Fibroblast of lung (primary cell): ENCODE measurements at regions not wholly inside any gene's neighbourhood (a gene's known extent, or its start where the extent isn't known, plus 50 kb on each side); places are given as distances from the start of the nearest gene placed in this dataset.

ENCODE experiments used
- EZH2 ChIP-seq: IDR thresholded peaks from 2 replicates; pipeline ENCODE4 v1.5.1; 2012; ENCODE audit warnings: low read length, control low read depth, mild to moderate bottlenecking; ENCODE audit errors: missing control alignments
- TF ChIP-seq, protein P1 (sequence below), 2 donors: IDR thresholded peaks in 1 of 2; conservative IDR thresholded peaks in 1 of 2; 1 replicate in 1 of 2; 2 replicates in 1 of 2; pipeline ENCODE4 v1.5.1; 2011 to 2012; ENCODE audit warnings: low read length in 2 of 2, control low read depth in 1 of 2, inconsistent platforms in 1 of 2, low read depth in 1 of 2, mild to moderate bottlenecking in 1 of 2

- TF ChIP-seq, protein P1, sequence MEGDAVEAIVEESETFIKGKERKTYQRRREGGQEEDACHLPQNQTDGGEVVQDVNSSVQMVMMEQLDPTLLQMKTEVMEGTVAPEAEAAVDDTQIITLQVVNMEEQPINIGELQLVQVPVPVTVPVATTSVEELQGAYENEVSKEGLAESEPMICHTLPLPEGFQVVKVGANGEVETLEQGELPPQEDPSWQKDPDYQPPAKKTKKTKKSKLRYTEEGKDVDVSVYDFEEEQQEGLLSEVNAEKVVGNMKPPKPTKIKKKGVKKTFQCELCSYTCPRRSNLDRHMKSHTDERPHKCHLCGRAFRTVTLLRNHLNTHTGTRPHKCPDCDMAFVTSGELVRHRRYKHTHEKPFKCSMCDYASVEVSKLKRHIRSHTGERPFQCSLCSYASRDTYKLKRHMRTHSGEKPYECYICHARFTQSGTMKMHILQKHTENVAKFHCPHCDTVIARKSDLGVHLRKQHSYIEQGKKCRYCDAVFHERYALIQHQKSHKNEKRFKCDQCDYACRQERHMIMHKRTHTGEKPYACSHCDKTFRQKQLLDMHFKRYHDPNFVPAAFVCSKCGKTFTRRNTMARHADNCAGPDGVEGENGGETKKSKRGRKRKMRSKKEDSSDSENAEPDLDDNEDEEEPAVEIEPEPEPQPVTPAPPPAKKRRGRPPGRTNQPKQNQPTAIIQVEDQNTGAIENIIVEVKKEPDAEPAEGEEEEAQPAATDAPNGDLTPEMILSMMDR (conservative IDR thresholded peaks at IDR 0.05 in 1 of 2, IDR thresholded peaks at IDR 0.05 in 1 of 2; ENCODE audit: low read depth in 1 of 2, low read length in 2 of 2): no peak
- no peak for TF ChIP-seq EZH2
Observed at GRCh38 chr14:37665479-37665878, 70.0 kb downstream of the TTC6 start.
